Type B pancreatic cell (in vitro differentiated cells): ENCODE measurements at regions not wholly inside any gene's neighbourhood (a gene's known extent, or its start where the extent isn't known, plus 50 kb on each side); places are given as distances from the start of the nearest gene placed in this dataset.

Experiments used
- DNase-seq: peaks from one replicate; pipeline ENCODE4 v3.0.0; 2021; ENCODE audit warnings: mixed read lengths; ENCODE audit not compliant: unreplicated experiment; ENCODE audit errors: extremely low spot score
- H3K27ac Mint-ChIP-seq: 2 replicates; pipeline ENCODE4 v1.8.0; 2021; ENCODE audit warnings: mild to moderate bottlenecking, mixed read lengths
- H3K27me3 Mint-ChIP-seq: 2 replicates; pipeline ENCODE4 v1.8.0; 2021; ENCODE audit warnings: mixed read lengths
- H3K36me3 Mint-ChIP-seq: 2 replicates; pipeline ENCODE4 v1.8.0; 2021; ENCODE audit warnings: mixed read lengths
- H3K4me1 Mint-ChIP-seq: one replicate; pipeline ENCODE4 v1.8.0; 2021; ENCODE audit warnings: mixed read lengths; ENCODE audit not compliant: unreplicated experiment
- H3K4me3 Mint-ChIP-seq: 2 replicates; pipeline ENCODE4 v1.8.0; 2021; ENCODE audit warnings: mild to moderate bottlenecking, mixed read lengths
- H3K9me3 Mint-ChIP-seq: 2 replicates; pipeline ENCODE4 v1.8.0; 2021; ENCODE audit warnings: mixed read lengths
- CTCF ChIP-seq: fragments of 200-600 bp; sonication (generic); conservative IDR thresholded peaks from 2 replicates; pipeline ENCODE4 v1.5.0; 2021; ENCODE audit warnings: antibody characterized with exemption, mild to moderate bottlenecking

DNA sequence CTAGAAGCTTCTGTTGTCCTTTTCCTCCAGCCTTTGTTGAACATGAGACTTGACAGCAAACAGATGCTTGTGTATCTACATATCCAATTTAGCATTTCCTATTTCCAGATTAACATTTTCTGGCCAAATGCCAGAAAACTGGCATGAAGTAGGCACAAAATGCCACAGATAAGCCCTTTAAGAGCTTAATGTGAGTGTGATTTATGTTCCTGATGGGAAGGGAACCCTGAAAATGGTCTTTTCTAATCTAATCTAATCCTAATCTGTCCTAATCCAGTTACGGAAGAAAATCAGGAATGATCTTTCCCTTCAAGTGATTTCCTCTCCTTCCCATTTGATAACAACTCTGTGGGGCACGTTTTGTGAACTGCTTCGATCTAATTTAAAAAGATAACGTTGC is 133.0 kb upstream of the C1QTNF7 start:
- H3K27ac Mint-ChIP-seq = no peak overlapping the region
- H3K36me3 Mint-ChIP-seq = no peaks in the 10 kb centered on the region
- no peak overlapping the region for H3K4me3 Mint-ChIP-seq
- H3K27me3 Mint-ChIP-seq = peaks cover 7% of the 10 kb centered on the region
- DNase-seq = no peak
- no peaks in the 10 kb centered on the region for H3K9me3 Mint-ChIP-seq
- peaks cover 10% of the 10 kb centered on the region for H3K4me1 Mint-ChIP-seq
- TF ChIP-seq CTCF = no peak

DNA sequence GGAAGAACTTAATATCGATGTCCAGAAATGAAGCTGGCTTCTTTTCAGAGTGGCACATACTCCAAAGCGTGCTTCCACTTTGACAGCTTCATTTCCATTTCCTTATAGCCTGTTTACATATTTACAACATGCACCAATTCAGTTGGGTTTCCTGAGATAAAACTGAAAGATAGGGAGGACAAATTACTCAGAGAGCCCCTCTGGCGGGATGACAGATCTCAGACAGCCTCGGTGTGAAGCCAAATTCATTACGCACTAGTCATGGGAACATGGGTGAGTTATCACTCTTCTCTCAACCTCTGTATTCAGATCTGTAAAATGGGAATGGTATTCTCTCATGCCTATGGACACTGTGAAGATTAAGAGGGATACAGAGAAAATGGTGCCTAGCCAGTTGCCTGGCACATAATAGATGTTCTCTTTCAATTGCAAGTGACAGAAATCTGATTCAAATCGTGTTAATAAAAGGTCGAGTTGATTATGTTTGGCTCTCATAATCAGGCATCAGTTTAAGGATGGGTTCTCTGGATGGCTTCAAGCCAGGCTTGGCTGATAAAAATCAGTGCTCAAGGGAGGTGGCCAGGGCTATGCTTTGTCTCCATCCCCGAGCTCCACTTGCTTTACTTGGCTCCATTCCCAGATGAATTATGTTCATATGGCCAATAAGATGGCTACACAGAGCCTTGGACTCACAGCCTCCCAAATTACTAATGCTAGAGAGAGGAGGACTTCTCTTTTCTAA is 132.2 kb upstream of the C1QTNF7 start:
- Mint-ChIP-seq H3K4me3 (no peak overlapping the region), H3K36me3 (no peaks in the 10 kb centered on the region), H3K27me3 (peaks cover 7% of the 10 kb centered on the region), H3K9me3 (no peaks in the 10 kb centered on the region), H3K4me1 (peaks cover 10% of the 10 kb centered on the region), H3K27ac (no peak overlapping the region)
- no peak for TF ChIP-seq CTCF
- DNase-seq = no peak

DNA sequence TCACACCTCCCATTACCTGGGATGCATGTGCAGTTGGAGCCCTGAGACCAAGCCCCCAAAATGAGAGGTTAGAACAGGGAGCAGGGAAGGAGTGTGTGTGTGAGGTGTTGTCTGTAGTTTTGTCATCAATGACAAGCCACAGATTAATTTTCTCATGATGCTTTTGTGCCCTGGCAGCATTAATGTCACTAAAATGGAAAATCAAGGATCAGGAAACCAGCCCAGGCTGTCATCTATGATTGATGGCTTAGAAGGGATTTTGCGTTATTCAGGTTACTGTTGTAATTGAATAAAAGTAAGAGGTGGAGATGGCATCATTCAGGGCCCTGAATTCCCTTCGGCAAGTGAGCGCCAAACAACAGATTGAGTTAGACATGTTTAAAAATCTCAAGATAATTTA is 130.5 kb upstream of the C1QTNF7 start:
- peaks cover 7% of the 10 kb centered on the region for H3K27me3 Mint-ChIP-seq
- H3K4me3 Mint-ChIP-seq = no peak overlapping the region

GRCh38 chr4:15299627-15300026 is 128.2 kb upstream of the C1QTNF7 start:
- Mint-ChIP-seq H3K36me3 (no peaks in the 10 kb centered on the region), H3K4me1 (peaks cover 14% of the 10 kb centered on the region), H3K27me3 (peaks cover 10% of the 10 kb centered on the region), H3K9me3 (no peaks in the 10 kb centered on the region), H3K4me3 (no peak overlapping the region), H3K27ac (no peak overlapping the region)
- no peak for DNase-seq
- no peak for TF ChIP-seq CTCF

More for the DNA sequence above, 130.5 kb upstream of the C1QTNF7 start:
- Mint-ChIP-seq H3K36me3 (no peaks in the 10 kb centered on the region), H3K9me3 (no peaks in the 10 kb centered on the region), H3K27ac (no peak overlapping the region), H3K4me1 (peaks cover 10% of the 10 kb centered on the region)
- no peak for DNase-seq
- TF ChIP-seq CTCF = no peak

- TF ChIP-seq CTCF = no peak
- peaks cover 7% of the 10 kb centered on the region for H3K4me1 Mint-ChIP-seq
- no peak for DNase-seq
- no peak overlapping the region for H3K27ac Mint-ChIP-seq
- H3K4me3 Mint-ChIP-seq = no peak overlapping the region
- peaks cover 9% of the 10 kb centered on the region for H3K27me3 Mint-ChIP-seq
- no peaks in the 10 kb centered on the region for H3K9me3 Mint-ChIP-seq
- H3K36me3 Mint-ChIP-seq = no peaks in the 10 kb centered on the region
Measured at GRCh38 chr4:15303052-15303641, 124.7 kb upstream of the C1QTNF7 start.
